IMR-90 (cell line): ENCODE measurements at regions not wholly inside any gene's neighbourhood (a gene's known extent, or its start where the extent isn't known, plus 50 kb on each side); places are given as distances from the start of the nearest gene placed in this dataset.

Source experiments
- BHLHE40 ChIP-seq: fragments of 150-350 bp; IDR thresholded peaks from 2 replicates; pipeline ENCODE4 v1.6.1; 2016; ENCODE audit warnings: mild to moderate bottlenecking, low read depth, low read length
- CEBPB ChIP-seq: IDR thresholded peaks from 2 replicates; pipeline ENCODE4 v1.6.1; 2012; ENCODE audit warnings: low read depth, low read length, improper control_type of control experiment
- FOS ChIP-seq: fragments of 150-350 bp; IDR thresholded peaks from 2 replicates; pipeline ENCODE4 v1.6.1; 2016; ENCODE audit warnings: low read depth, low read length
- MAFK ChIP-seq: IDR thresholded peaks from 2 replicates; pipeline ENCODE4 v1.6.1; 2012; ENCODE audit warnings: low read depth, low read length, improper control_type of control experiment
- MAZ ChIP-seq: IDR thresholded peaks from 2 replicates; pipeline ENCODE4 v1.6.1; 2012; ENCODE audit warnings: low read depth, mild to moderate bottlenecking, low read length, improper control_type of control experiment, moderate library complexity, borderline replicate concordance
- MXI1 ChIP-seq: IDR thresholded peaks from 2 replicates; pipeline ENCODE4 v1.6.1; 2012; ENCODE audit warnings: low read depth, mild to moderate bottlenecking, low read length, moderate library complexity, borderline replicate concordance
- POLR2A ChIP-seq: IDR thresholded peaks from 2 replicates; pipeline ENCODE4 v1.6.1; 2012; ENCODE audit warnings: mild to moderate bottlenecking, low read depth, low read length
- RAD21 ChIP-seq: IDR thresholded peaks from 2 replicates; pipeline ENCODE4 v1.6.1; 2012; ENCODE audit warnings: low read length, improper control_type of control experiment
- RCOR1 ChIP-seq: IDR thresholded peaks from 2 replicates; pipeline ENCODE4 v1.6.1; 2012; ENCODE audit warnings: mild to moderate bottlenecking, low read length, improper control_type of control experiment; ENCODE audit not compliant: insufficient replicate concordance
- RFX5 ChIP-seq: IDR thresholded peaks from 2 replicates; pipeline ENCODE4 v1.8.0; 2012; ENCODE audit warnings: low read depth, mild to moderate bottlenecking, low read length, moderate library complexity
- SMC3 ChIP-seq: fragments of 150-350 bp; IDR thresholded peaks from 2 replicates; pipeline ENCODE4 v1.6.1; 2016; ENCODE audit warnings: low read depth, mild to moderate bottlenecking, antibody characterized with exemption, low read length, moderate library complexity
- USF2 ChIP-seq: fragments of 150-350 bp; IDR thresholded peaks from 2 replicates; pipeline ENCODE4 v1.6.1; 2017; ENCODE audit warnings: mild to moderate bottlenecking, antibody characterized with exemption, low read length, low read depth
- TF ChIP-seq, protein P1 (sequence below): conservative IDR thresholded peaks from 2 replicates; pipeline ENCODE4 v1.5.1; 2012; ENCODE audit warnings: mild to moderate bottlenecking, low read depth, low read length, improper control_type of control experiment

DNA sequence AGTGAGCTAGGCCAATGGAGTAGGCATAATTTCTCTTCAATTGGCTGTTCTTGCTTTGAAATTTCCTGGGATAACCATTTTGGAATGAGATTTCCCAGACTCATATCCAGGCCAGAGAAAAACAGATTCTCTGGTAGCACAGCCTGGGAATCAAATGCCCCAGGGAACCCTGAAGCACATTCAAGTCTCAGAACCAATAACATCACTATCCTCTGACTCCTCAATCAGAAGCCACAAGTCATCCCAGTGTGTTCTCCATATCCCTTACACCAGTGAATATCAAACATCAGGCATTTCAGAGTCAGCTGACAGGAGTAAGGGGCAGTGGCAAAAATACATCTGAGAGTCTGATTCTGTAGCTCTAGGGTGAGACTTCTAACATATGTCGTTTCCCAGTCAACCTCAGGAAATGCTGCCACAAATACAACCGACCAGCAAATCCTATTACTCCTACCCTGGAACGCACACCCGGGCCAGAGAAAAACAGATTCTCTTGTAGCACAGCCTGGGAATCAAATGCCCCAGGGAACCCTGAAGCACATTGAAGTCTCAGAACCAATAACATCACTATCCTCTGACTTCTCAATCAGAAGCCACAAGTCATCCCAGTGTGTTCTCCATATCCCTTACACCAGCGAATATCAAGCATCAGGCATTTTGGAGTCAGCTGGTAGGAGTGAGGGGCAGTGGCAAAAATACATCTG, 537.7 kb upstream of the NMUR2 start:
- no peak for TF ChIP-seq POLR2A
- TF ChIP-seq, protein P1, sequence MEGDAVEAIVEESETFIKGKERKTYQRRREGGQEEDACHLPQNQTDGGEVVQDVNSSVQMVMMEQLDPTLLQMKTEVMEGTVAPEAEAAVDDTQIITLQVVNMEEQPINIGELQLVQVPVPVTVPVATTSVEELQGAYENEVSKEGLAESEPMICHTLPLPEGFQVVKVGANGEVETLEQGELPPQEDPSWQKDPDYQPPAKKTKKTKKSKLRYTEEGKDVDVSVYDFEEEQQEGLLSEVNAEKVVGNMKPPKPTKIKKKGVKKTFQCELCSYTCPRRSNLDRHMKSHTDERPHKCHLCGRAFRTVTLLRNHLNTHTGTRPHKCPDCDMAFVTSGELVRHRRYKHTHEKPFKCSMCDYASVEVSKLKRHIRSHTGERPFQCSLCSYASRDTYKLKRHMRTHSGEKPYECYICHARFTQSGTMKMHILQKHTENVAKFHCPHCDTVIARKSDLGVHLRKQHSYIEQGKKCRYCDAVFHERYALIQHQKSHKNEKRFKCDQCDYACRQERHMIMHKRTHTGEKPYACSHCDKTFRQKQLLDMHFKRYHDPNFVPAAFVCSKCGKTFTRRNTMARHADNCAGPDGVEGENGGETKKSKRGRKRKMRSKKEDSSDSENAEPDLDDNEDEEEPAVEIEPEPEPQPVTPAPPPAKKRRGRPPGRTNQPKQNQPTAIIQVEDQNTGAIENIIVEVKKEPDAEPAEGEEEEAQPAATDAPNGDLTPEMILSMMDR: no peak
- TF ChIP-seq FOS: no peak
- TF ChIP-seq SMC3: no peak
- TF ChIP-seq MAFK: no peak
- TF ChIP-seq USF2: no peak
- TF ChIP-seq RFX5: no peak
- TF ChIP-seq MXI1: no peak
- TF ChIP-seq RCOR1: no peak
- TF ChIP-seq RAD21: no peak
- TF ChIP-seq MAZ: no peak
- TF ChIP-seq BHLHE40: no peak
- no peak for TF ChIP-seq CEBPB
